HG02798 (cell line): ENCODE measurements at regions not wholly inside any gene's neighbourhood (a gene's known extent, or its start where the extent isn't known, plus 50 kb on each side); places are given as distances from the start of the nearest gene placed in this dataset.

Experiments
- ATAC-seq: cut with Tn5 transposase; IDR thresholded peaks from one replicate; pipeline ENCODE4 v1.9.1; 2021; ENCODE audit warnings: mild to moderate bottlenecking; ENCODE audit not compliant: unreplicated experiment, poor library complexity

DNA sequence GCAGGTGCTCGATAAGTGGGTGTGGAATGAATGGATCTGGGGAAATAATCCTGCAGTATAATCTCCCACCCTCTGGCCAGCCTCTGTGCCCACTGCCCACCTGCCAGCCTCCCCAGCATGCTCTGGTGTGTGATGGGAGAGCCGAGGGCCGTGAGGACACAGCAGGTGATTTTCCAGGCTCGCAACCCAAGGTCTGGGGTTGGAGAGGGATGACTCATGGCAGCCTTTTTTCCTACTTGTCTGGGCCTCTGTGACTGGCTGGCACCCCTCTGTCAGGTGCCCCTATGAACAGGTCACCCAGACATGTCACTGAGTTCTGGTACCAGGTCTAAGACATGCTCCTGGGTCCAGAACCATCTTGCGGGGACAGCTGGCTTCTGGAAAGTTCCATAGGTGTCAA, 385.7 kb upstream of the TNRC6C start:
- ATAC-seq: no peak

DNA sequence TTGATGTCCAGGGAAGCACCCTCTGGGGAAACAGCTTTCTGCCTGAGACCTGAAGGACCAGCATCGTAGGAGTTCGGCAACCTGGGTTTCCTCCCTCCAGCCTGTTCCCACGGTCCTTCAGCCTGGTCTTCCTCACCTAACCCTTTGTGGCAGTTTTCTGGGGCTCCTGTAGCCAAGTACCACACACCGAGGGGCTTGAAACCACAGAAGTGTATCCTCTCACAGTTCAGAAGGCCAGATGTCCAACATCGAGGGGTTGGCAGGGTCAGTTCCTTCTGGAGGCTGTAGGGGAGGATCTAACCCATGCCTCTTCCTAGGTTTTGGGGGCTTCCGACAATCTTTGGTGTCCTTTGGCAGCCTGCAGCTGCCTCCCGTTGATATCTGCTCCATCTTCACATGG, 381.0 kb upstream of the TNRC6C start:
- ATAC-seq: no peak

DNA sequence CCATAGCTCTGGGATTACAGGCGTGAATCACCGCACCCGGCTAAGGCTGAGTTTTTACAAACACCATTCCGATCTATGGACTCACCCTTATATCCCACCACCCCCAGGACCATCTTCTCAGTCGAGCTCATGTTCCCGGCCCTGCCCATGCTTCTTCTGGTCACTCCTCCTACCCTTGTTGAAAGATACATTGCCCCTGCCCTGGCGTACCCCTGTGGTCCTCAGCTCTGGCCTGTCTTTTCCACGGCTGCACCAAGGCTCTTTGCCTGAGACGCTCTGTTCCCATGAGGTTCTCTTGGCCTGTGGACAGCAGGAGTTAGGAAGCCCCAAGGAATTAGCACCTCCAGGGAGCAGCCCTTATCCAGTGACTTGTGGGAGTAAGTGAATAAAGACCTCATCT, 379.4 kb upstream of the TNRC6C start:
- ATAC-seq: no peak

DNA sequence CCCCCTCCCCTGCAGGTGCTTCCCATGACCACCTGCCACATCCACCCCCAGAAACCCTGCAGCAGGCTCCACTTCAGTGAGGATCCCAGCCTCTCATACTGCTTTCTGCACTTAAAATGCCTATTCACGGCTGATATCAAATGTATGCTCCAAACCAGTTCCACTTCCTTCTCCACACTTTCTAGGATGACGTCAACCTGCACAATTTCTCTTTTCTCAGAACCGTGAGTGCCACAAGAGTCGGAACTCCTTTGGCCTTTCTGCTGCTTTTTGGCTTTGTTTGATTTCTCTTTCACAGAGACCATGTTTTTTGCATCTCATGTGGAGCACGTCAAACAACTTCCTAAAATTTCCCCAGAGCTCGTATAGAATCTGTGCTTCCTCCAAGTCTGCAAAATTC, 378.8 kb upstream of the TNRC6C start:
- ATAC-seq: no peak

DNA sequence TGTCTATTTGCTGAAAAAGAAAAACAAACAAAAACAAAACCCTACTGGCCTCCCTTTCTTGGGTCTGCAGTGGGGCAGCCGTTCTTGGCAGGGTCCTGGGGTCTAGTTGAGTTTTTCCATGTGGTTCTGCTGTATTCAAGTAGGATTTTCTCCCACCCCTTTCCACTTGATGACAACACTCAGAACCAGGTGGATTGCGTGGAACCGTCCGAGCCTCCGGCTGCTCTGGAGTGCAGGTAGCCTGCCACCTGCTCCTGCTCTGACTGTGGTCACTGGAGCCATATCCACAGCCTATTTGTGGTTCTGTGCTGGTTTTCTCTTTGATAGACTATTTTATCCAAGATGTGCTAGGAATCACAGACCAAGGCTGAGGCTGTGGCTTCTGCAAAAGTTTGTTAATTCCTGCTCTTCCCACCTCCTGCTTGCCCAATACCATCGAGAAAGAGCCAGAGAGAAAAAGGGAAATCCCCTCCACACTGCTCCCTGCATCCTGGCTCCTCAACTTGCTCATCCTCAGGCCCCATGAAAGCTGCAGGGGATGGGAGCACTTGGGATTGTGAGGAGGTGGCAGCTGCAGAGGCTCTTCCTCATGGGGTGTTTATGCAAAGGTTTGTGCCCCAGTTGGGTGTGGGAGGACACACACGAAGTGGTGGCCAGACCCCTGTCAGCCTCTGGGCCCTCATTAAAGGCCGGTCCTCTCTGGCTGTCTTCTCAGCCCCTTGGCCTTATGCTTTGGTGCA, 377.8 kb upstream of the TNRC6C start:
- ATAC-seq: no peak

DNA sequence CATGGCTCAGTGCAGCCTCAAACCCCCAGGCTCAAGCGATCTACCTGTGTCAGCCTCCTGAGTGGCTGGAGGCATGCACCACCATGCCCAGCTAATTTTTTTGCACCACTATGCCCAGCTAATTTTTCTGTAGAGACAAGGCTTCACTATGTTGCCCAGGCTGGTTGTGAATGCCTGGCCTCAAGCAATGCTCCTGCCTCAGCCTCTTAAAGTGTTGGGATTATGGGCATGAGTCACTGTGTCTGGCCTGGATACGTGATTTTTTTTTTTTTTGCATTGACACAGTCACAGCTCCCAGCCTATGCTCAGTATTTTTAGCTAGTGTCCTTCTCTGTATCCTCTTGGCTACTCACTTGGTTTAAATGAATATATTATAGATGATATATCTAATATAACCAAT, 377.0 kb upstream of the TNRC6C start:
- ATAC-seq: no peak

DNA sequence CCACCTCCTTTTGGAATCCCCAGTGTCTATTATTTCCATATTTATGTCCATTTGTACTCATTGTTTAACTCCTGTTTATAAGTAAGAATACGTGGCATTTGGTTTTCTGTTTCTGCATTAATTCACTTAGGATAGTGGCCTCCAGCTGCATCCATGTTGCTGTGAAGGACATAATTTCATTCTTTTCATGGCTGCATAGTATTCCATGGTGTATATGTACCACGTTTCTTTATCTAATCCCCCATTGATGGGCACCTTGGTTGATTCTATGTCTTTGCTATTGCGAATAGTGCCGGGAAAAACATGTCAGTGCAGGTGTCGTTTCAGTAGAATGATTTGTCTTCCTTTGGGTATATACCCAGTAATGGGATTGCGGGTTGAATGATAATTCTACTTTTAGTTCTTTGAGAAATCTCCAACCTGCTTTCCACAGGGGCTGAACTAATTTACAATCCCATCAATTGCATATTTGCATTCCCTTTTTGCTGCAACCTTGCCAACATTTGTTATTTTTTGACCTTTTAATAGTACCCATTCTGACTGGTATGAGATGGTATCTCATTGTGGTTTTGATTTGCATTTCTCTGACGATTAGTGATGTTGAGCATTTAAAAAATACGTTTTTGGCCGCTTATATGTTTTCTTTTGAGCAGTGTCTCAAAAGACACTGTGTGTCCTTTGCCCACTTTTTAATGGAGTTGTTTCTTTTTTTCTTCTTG, 373.2 kb upstream of the TNRC6C start:
- no peak for ATAC-seq

DNA sequence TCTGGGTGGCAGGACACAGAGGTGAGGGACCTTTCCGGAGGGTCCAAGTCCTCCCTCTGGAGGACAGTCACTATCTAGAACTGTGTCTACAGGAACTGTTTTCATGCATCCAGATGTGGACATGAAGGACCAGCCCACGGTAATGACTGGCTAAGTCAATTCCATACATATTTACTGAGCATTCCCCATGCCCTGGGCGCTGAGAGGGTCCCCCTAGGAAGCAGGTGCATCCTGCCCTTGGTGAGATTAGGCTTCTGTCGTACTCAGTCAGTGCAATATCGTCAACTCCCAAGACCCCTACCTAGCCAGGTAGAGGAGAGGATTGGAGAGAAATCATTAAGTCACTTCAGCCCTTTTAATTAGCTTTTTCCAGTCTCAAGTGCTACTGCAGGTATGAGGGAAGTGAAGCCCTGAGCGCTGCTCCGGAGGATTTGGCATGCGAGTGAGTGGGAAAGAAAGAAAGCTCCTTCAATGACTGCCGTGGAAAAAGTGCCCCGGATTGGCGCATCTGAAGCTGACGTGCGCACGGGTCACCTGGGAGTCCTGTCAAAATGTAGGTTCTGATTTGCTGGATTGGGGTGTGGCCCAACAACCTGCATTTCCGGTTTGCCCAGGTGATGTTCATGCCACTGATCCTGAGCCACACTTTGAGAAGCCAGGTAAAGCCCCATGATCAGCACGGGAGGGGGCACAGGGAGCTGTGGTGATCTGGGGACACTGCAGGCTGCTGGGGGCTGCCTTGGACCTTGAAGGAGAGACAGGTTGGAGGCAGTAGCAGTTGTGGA, 367.4 kb upstream of the TNRC6C start:
- no peak for ATAC-seq

DNA sequence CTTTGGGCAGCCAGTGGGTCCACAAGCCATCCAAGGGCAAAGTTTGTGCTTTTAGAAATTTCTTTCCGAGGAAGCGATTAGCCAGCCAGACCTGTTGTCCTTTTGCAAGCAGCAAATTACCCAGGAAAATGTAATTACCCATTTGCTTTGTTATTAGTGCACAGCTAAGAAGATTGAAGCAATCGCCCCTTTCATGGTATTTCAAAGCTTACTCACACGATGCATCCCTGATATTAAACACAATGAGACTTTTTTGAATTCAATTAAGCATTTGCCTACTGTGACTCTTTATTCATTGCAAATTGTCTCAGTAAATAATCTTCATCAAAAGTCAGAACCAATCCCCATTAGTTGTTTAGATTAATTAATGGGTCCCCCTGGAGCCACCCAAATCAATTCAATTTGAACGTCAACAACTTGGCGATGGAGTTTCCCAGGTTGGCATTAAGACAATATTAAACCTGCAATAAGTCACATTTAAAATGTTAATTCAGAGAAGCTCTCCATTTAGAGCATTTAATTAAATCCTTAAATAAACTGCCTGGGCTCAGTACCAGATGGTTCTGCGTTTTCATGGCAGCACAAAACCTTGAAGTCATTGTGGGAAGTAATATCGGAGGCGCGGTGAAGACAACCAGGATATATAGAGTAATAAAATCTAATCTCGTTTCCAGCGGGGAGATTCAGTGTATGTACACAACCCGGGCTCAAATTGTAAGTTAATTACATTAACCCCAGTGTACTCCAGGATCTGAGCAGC, 366.2 kb upstream of the TNRC6C start:
- ATAC-seq: no peak

DNA sequence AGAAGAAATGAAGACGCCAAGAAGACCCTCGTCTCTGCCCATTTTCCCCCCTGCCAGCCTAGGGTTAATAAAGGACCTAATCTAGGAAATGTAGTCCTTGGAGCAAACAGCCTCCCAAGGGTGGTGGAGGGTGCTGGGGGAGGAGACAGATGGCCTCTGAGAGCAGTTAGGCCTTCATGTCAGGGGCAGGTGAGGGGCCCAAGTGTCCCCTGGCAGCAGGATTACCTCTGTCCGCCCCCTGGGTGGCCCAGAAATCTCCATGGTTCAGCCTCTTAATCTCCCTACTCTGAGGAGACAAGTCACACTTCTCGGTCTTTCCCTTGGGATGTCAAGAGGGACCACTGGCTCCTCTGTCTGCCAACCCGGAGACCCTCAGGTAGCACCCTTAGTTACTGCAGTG, 365.4 kb upstream of the TNRC6C start:
- no peak for ATAC-seq

DNA sequence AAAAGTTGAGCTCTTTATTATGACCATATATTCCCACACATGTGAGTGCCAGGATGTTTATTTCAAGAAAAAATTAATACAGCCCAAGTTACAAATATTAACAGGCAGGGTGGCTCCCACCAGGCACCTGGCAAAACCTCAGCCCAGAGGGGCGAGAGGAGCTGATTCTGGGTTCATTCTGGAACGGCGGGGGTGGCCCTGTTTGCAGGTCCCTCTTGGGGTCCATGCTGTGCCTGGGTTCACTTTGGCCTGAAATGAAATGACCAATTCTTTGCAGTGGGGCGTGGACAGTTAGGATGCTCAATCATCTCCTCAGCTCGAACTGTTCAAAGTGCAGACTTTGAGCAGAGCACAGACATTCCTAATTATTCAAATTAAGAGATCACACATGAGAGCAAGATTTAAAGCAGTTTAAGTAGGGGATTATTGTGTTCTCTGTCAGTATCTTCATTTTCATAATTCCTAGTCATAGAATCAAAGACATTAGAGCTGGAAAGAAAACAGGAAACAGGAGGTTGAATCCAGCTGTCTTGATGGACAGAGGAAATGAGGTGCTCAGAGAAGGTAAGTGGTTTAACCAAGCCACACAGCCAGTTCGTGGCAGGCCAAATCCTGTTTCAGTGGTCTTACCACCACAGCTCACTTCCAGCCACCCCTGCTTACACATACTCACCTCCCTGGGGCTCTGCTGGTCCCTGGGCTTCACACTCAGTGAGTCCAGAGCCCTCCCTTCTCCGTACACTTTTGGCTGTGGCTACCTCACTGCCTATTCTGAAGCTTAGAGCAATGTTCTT, 363.9 kb upstream of the TNRC6C start:
- ATAC-seq: no peak

DNA sequence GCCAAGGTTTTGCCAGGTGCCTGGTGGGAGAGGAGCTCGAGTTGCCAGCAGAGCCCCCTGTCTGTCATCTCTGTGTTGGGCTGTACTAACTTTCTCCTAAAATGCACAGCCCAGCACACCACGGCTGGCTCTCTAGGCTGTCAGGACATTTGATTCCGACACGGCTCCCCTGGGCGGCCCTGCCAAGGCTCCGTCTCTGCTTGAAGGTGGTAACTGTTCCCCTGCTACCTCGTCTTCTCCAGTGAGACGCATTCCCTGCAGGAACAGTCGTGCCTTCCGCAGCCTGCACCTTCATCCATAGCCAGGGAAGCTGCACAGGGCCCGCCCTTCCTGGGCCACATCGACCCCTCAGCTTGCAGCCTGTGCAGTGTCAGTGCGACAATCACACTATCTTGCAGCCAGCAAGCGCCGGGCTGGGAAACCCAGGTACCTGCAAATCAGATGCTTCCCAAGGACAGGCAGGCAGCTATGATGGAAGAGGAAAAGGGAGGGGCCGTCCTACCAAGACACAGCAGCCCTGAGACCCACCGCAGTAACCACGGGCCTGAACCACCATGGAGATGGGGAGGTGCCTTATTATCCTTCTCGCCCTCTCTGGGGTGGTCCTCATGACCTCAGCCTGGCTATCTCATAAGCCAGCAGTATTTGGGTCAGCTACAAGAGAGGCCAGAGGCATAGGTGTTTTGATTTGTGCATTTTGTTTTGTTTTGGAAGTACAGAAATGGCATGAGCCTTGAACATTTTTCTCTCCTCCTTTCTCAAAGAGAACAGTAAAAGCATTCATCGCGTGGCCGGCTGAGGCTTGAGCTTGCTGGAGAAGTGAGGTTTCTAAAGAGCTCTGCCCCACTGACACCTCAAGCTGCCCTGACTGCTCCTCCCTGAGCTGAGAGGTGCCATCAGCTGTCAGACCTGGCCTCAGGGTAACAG, 361.7 kb upstream of the TNRC6C start:
- ATAC-seq: no peak

DNA sequence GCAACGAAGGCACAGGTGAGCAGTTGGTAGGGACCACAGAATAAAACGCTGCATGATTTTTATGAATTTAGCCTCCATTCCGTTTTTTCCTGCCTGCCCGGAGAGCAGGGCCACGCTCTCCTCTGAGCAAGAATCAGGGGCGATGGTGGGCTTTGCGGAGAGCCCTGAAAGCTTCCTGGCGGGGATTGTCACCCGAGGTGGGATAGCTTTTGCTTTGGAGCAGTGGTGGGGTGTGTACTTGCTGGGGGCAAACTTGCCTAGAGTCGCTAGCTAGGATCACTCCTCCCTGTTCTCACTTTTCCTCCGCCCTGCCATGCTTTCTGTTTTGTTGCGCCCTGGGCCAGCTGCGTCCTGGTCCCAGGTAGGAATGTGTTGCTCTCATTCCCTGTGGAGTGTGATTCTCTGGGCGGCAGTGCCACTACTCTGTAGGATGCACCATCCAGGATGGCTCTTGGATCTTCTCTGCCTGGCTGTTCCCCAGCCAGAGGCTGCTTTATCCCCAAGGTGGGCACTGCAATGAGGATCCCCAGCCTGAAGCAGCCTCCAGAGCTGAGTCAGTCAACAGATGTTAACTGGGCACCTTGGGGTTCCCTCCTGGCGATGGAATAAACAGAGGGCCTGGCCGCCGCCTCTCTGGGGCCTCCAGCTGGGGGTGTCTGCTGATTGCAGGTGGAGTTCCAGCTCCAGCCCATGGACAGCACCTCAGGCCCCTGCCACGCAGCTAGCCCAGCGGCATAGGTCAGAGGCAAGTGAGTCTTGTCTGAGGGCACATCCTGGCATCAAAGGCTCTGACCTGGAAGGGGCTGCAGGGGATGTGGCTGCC, 360.9 kb upstream of the TNRC6C start:
- no peak for ATAC-seq

DNA sequence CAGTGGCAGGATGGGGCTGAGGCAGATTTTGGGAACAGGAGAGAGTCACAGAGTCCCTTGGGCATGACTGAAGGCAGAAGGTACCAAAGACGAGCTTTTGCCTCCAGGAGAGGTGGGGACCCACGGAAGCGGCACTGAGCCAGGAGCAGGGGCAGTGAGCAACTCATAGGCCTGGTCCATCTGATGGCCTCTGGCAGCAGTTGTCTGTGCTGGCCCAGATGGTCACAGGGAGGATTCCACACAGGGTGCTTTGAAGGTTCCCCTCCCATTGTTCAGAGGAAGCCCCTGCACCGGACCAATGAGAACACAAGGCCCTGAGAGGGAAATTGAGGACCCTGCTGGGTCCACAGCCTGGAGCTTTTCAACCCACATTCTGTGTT, 360.3 kb upstream of the TNRC6C start:
- ATAC-seq: no peak

DNA sequence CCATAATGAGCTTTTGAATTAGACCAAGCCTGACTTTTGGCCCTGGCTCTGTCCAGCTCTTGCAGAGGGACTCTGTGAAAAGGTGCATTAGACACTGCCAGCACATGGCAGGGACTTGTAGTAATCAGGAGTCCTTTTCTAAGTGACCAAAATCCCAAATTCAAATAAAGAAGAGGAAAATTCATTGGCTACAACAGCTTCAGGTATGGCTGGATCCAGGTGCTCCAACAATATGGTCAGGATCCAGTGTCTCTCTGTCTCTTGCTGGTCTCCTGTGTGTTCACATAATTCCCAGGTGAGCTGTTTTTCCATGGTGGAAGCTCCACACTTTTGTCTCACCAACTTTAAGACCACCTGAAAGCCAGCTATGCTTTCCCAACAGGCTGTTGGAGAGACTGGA, 358.8 kb upstream of the TNRC6C start:
- ATAC-seq: no peak

DNA sequence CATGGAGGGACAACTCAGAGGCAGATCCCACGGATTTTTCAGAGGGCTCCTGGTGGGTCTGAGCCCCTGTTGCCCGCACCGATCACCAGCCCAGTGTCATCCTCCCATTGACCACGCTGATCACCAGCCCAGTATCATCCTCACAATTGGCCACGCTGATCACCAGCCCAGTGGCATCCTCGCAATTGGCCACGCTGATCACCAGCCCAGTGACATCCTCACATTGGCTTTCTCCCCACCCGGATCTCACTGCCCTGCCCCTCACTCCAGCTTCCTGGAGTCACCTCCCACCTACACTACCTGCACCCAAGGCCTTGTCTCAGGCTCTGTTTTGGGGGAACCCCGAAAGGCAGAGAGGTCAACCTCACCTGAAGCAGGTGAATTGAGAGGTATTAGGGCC, 358.2 kb upstream of the TNRC6C start:
- no peak for ATAC-seq

DNA sequence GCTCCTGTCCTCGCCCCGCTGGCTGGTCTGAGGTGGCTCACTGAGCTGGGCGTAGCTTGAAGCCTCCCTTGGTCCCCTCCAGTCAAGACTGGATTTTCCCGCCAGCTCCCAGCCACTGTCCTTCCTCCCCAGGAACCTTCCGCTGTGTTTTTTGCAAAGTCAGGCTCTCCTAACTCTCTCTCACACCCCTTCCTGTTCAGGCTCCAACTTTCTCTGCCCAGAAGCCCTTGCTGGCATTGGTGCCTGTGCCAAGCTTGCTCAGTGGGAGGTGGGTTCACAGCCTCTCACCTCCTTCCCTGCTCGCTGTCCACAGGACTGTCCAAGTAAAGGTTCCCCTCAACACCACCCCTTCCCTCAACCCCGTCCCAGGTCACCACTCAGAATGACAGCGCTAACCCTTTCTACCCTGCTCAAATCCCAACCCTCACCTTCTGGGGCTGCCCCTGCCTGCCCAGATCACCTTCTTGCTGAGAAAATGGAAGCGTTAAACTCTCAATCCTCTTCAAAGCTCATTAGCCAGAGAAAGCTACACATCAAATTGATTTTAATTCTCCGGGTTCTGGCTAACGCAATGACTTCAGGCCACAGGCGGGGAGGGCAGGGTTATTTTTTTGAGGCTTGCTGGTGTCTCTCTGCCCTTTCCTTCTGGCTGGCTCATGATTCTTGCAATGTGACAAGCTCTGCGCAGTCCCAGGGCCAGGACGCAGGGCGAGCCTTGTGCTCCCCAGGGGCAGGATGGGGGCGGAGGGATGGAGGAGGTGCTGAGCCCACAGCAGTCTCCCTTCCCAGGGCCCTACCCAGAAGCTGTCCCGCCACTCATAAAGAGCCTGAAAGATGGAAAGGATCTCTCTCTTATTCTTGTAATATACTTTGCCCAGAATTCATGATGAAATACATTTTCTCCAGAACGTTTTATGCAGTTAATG, 357.2 kb upstream of the TNRC6C start:
- ATAC-seq: no peak
